HG02840 (cell line): ENCODE measurements at regions not wholly inside any gene's neighbourhood (a gene's known extent, or its start where the extent isn't known, plus 50 kb on each side); places are given as distances from the start of the nearest gene placed in this dataset.

Experiments
- ATAC-seq: cut with Tn5 transposase; IDR thresholded peaks from one replicate; pipeline ENCODE4 v1.9.1; 2021; ENCODE audit warnings: mild to moderate bottlenecking, moderate library complexity, moderate number of reproducible peaks; ENCODE audit not compliant: unreplicated experiment, low FRiP score

DNA sequence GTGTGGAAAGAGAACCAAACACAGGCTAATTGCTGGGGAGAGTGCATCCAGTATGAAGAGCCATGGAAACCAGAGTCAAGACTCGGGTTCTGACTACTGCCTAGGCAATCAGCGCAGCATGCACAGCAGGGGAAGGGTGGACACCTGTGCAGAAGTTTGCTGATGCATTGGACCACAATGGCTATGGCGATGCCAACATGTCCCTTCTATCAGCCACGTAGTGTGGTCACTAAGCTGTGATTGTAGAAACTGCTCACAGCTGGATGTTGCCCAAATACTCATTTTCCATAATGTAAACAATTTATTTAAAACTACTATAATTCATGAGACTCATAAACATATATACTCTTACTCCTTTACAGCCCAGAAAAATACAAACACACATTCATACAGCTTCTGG lies 1718.2 kb downstream of the EFNB2 start:
- no peak for ATAC-seq

DNA sequence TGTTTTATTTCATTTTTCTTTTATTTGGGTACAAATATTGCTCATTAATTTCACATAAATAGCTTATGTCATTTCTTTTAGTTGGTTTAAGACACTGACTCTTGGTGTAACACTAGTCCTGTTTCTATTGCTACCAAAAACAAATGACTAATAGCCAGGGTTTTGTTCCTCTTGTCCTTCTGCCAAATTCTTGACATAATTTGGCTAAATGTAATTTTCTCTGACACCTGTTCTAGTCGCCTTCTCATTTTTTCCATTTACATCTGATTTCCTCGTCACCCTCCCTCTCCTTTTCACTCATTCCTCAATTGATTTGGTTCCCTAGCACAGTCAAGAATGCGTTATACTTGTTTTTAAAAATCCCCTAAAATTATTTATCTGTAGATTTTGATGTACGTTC lies 1718.7 kb downstream of the EFNB2 start:
- ATAC-seq = no peak

DNA sequence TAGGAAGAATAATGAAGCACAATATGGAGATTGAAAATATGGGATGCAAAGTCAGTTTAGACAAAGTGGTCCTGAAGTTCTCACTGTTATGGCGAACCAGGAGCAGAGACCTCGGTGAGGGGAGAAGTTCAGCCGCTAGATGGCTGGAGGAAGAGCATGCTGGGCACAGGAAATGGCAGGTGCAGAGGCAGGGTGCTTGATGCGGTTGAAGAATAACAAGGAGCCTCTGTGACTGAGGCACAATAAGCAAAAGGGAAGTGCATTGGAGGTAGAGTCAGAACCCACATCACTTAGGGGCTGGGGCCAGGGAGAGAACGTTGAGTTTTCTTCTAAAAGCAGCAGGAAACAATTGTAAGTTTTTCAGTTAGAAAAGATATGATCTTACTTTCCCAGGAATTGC lies 1725.2 kb downstream of the EFNB2 start:
- ATAC-seq = no peak

DNA sequence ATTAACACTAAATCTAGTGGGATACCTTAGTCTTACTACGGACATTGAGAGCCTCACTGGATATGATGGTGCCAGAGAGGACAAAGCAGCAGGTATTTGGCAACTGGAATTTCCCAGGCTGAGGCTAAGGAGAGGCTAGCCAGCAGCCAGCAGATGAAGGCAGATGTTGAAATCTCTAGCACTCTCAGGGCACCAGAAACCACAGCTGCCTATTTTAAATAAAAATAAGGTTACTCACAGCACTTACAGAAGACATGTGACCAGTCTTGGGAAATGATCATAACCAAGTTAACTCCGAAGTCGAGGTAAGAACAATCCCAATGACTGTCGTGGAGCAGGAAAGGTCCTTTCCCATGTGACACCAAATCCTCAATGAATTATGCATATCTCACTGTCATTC lies 1726.0 kb downstream of the EFNB2 start:
- no peak for ATAC-seq

DNA sequence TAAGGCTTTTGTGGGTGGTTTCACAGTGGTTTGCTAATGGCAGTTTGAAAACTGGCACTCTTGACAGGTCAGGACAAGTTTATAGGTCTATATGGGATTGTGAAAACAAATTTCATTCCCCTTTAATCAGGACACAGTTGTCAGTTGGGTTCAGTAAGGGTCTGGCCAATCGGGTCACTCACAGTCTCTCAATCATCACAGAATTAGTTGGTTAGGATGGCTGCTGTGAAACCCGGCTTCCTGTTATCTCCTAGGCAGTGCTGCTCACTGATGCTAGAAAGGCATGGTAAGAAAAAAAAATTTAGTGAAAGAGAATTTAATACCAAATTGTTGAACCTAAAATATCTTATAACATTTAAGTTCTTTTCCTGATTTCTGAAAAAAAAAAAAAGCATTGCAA lies 1730.1 kb downstream of the EFNB2 start:
- no peak for ATAC-seq

DNA sequence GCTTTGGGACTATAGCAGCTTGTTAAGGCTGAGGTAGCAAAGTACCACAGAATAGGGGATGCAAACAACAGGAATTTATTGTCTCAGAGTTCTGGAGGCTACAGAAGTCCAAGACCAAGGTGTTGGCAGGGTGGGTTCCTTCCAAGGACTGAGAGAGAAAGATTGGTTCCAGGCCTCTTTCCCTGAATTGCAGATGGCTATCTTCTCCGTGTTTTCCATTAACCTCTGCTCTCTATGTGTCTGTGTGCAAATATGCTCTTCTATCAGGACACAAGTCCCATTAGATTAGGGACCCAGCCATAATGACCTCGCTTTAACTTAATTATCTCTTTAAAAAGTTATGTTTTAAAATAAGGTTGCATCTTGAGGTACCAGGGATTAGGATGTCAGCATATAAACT lies 1732.9 kb upstream of the SLC10A2 start:
- no peak for ATAC-seq

DNA sequence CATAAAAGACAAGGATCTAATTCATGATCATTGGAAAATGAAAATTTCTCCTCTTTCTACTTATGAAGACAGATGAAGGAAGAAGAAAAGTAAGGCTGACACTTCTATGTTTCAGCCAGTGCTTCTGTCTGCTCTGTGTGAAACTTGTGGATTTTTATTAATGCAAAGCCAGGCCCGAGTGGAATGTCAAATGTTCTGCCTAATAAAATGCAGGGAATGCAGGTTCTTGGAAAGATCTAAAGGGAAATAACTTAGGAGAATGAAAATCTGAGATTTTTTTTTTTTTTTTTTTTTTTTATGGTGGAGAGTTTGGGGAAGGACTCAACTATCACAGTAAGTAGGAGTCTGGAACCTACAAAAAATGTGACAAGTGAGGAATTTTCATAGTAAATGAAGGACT lies 1732.3 kb upstream of the SLC10A2 start:
- no peak for ATAC-seq

DNA sequence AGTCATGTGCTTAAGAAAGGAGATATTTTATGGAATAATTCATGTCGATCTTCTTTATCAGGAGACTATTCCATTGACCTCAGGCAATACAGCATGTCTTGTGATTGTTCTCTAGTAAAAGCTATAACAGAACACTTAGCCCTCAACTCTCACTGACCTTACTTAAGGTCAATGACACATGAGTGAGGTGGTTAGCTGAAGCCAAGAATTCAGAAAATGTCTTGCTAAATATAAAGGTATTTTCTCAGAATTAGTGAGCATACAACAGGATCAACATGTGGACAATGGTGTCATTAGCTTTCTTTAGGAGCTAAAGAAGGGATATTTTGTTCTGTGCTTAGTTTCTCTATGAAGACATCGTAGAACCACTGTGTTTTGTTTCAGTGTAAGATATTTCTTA lies 1730.4 kb upstream of the SLC10A2 start:
- no peak for ATAC-seq

DNA sequence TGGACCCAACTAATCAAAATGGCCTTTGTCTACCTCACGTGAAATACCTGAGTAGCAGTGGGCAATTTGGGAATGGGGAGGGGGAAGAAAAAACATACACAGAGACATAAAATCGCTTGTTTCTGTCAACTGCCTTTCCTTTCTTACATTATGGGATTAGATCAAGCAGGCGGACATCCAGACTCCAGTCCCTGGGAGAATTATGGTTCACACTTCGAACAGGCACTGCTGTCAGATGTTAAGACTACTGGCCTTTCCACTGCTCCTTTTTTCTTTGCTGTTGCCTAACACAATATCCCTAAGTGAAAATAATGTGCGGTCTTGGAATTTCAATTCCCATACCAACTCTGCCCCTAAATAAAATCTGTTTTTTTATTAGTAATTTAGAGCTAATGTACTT lies 1719.7 kb upstream of the SLC10A2 start:
- ATAC-seq = no peak

DNA sequence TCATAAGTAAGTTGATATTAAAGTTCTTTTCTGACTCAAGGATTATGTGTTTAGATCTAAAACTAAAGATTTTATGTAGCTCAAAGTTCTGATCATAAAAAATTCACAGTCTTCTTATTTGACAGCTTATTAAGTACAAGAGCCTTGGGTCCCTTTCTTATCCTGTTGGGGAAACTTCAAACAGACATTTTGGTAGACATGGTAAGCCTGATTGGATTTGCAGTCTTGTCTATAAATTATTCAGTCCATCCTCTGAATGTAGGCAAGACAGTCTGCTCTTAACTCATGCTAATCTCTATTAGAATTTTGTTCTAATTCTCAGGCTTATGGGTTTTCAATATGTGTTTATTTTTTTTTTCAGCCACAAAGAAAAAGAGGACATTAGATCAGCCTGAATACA lies 1718.7 kb upstream of the SLC10A2 start:
- no peak for ATAC-seq

DNA sequence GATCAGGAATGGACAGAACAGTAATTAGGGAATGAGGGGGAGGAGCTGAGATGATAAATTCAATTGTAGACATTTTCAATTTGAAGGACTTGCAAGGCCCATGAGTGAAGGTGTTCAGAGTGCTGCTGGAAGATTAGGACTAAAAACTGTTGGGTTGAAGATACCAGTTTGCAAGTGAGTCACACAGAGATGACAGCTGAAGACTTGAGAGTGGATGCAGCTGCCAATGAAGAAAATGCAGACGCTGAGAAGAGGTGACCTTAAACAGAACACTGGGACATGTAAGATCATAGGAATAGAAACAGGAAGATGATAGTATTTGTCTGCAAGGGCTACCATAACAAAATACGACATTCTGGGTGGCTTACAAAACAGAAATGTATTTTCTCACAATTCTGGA lies 1716.5 kb upstream of the SLC10A2 start:
- no peak for ATAC-seq

DNA sequence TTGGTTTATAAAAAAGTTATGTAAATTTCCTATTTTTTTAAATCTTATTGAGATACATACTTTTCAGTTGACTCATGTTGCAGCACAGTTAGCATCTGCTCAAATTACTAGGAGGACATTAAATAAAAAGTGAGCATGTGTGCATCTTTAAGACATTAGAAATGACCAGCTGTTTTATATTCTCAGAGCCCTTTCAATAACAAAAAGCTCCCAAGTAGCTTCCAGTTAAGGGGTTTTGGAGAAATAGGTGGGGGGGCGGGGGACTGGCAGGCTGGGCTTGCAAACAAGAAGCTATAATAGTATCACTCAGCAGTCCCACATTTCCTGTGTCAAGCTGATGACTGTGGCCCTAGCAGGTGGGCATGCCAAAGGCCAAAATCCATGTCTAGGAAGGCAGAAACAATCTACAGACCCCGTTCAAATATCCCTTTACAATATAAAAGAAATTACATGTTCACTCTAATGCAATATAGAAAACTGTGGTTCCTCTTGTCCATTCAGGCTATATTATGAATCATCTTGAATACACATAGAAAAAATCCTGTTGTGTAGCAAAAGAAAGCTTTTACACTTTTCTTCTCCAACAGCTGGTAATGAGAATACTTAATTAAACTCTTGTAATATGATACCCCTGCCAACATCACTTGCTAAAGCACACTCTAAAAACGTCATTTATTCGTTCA lies 1713.2 kb upstream of the SLC10A2 start:
- ATAC-seq = no peak

DNA sequence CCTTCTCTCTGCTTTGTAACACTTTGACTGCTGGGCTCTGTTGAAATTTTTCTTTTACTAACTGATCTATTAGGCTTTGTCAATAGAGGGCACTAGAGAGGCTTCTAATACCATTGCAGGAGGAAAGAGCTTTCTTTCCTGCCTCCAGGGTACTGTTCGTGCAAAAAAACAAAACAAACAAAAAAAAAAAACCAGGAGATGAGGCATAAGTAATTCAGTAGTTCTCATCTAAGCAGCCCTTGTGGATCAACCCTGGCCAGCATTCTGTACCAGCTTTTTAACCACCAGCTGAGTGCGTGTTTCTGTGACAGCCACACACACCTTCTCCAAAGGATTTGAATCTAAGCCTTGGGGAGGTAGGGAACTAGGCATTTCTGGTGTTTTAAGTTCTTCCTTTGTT lies 1707.6 kb upstream of the SLC10A2 start:
- ATAC-seq = no peak

DNA sequence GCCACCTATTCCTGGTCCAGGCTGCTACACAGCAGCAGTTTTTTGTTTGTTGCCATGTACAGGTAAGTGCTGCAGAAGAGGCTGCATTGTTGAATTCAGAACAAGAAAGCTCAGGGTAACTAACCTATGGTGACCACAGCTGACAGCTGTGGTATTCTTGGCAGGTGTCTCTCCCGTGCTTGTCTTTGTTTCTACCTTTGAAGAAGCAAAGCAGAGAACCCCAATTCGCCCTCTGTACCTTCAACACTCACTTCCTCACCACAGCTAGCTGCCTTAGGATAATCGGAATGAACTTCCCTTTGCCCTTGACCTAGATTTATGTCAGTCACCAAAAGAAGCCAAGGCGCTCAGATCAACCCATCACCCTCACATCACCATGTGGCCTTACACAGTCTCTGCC lies 1703.3 kb upstream of the SLC10A2 start:
- ATAC-seq = no peak

DNA sequence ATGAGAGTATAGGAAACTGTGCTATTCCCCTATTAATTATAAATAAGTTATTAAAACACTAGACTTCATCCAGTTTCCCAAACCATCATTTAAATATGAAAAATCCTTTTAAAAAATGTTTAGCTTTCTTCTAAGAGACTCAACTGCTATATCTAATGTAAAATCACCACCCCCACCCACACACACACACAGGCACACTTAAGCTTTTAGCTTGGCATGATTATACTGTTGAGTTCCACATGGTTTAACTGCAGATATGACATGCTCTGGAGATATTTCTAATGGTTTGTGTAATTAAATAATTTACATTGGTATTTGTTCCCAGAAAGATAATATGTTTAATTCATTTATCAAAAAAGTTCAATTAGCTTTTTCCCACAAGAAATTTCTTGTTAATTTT lies 1700.1 kb upstream of the SLC10A2 start:
- ATAC-seq = no peak

DNA sequence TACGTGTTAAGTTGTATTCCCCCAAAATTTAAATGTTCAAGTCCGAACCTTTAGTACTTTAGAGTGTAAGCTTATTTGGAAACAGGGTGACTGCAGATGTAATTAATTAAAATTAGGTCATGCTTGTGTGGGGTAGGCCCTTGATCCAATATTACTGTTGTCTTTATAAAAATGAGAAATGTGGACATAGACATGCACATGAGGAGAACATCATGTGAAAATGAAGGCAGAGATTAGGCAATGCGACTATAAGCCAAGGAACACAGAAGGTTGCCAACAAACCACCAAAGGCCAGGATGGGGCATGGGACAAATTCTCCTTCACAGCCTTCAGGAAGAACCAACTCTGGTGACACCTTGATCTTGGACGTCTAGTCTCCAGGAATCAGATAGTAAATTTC lies 1698.4 kb upstream of the SLC10A2 start:
- no peak for ATAC-seq

DNA sequence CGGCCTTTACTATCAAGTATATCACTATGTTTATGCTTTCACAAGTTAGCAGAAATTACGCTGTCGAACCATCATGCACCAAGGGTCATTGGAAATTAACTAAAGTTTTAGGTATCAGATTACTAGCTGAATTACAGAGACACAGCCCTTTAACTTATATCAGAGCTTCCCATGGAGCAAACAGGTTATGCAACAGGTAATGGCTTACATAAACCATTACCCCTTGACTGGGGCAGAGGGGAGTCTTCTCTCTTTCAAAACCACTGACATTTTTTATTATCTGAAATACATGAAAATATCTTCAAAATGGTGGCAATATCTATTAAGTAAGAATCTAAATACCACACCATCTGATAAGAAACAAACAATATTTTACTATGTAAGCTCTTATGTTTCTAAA lies 1692.9 kb upstream of the SLC10A2 start:
- no peak for ATAC-seq

DNA sequence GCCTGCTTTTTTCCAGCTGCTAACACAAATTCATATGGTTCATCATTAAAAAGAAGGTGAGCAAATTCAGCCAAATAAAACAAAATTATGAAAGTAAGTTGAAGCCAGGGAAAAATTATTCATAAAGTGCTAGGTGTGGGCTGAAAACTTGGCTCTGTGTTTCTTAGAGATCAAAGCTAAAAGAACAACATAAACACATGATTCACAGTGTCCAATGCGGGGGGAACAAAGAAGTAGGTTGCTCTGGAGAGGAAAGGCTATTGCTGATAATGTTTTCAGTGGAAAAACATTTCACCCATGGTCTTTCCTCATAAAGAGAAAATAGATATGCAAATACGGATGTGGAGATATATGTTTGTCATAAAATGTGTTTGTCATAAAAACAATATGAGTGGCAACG lies 1691.5 kb upstream of the SLC10A2 start:
- no peak for ATAC-seq

DNA sequence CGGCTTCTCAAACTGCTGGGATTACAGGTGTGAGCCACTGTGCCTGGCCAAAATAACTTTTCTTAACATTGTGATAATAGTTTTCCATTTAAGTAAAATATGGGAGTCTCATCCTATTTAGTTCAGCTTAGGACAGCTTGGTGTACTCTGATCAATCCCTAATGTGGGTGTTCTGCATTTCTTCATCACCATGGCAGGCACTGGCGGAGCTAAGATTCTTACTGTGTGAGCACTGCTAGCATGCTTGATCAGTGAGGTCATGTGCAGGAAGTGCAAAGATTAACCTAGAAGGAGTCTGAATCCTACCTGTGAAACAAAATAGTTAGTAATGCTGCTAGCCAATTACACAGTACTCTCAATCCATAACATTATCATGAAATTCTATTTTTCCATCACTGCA lies 1684.2 kb upstream of the SLC10A2 start:
- ATAC-seq = no peak

DNA sequence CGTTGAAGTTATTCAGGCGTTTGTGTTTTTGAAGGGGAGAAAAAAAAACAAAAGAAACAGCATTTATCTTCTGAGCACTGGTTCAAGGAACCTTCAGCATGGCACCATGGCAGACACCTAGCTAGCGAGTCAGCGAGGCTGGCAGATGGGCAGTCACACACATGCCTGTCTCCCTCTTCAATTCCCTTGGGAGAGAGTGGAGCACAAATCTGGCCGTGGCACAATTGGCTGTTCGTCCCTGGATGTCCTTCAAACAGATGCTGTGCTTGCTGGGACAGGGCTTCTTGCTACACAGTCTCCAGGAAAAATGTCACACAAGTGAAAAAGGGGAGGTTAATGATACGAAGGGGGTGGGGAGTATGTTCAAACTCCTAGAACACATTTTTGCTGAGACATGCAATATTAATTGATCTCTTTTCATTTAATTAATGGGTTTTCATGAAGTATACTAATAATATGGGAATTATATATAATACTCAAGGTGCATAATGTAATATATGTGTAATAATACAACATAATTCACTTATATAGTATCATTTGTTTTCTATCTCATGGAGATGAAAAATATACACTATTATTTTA lies 1674.5 kb upstream of the SLC10A2 start:
- no peak for ATAC-seq

DNA sequence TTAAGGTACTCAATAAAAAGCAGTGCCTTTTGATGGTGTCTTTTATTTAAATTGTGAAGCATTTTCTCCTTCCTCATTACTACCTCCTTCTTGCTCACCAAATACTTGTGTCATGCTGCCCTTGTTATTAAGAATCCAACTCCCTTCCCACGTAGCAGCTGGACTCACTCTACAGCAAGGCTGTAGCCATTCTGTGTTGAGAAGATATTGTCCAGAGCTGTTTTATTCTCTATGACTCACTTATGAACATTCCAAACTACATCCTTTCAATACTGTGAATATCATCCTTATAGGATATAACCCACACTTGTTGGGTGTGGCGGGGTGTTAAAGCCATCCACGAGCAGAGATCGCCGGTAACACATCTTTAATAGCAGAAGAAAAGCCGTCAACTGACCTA lies 1671.5 kb upstream of the SLC10A2 start:
- no peak for ATAC-seq

DNA sequence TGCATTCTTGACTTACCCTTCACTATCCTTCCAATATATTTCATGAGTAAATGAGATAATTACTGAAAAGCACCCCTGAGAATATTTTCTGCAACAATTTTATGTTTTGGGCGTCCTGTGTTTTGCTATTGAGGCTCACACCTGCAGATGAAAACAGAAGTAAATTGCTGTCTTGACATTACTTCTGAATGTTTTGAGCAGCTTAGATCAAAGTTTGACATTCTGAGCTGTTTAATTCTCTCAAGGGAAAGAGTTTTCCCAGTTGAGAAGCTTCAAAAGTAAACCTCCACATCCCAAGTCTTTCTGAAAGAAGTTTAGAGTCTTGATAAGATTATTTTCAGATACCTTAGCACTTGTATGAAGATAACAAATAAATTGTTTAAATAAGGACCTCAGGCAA lies 1667.2 kb upstream of the SLC10A2 start:
- no peak for ATAC-seq

DNA sequence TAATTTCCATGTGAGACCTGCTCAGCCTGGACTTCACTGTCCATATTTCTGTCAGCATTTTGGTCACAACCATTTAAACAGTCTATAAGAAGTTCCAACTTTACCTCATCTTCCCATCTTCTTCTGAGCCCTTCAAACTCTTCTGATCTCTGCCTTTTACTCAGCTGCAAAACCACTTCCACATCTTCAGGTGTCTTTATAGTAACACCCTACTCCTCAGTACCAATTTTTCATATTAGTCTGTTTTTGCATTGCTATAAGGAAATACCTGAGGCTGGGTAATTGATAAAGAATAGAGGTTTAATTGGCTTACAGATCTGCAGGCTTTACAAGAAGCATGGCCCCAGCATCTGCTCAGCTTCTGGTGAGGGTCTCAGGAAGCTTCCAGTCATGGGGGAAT lies 1648.9 kb upstream of the SLC10A2 start:
- ATAC-seq = no peak
